ENCODE measurements at regions not wholly inside any gene's neighbourhood (a gene's known extent, or its start where the extent isn't known, plus 50 kb on each side); places are given as distances from the start of the nearest gene placed in this dataset.

DNA sequence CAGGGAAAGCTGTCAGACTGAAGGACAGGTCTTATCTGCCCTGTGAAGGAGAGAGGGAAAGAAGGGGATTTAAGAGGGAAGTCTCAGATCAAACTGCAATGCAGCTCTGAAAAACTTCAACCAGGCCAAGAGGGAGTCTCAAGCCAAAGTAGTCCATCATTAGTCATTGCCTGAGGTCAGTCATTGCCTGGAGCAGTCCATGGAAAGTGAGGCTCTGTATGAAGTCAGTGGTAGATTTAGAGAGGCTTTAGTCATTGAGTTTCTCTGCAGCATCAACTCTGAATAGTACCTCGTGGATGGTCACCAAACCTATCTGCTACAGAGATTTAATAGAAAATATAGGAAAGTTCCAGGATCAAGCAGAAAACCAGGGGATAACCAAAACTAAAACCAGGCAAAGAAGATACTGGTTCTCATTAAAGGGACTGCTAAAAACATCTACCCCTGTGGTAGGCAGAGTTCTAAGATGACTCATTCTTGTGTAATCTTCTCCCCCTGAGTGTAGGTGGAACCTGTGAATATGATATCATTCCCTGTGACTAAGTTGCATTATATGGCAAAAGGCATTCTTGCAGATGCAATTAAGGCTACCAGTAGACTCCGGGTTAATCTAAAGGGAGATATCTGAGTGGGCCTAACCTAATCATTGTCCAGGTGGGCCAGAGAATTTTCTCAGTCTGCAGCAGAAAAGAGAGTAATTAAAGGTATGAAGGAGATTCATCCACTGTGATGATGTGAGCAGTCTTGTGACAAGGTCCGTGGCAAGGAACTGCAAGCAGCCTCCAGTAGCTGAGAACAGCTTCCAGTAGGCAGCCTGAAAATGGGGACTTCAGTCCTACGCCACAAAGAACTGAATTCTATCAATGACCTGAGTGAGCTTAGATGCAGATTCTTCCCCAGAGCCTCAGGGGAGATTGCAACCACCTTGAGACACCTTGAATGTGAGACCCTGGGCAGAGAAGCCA lies 123.1 kb downstream of the GALC start:
- Histone ChIP-seq H3K4me3 (no peak overlapping the region), H3K27me3 (no peaks in the 10 kb centered on the region), H3K9me3 (ENCODE audit: low read depth) (no peaks in the 10 kb centered on the region), H3K36me3 (no peaks in the 10 kb centered on the region), H3K27ac (no peak overlapping the region), H3K4me1 (ENCODE audit: low read depth) (peaks cover 7% of the 10 kb centered on the region)
- TF ChIP-seq, protein P1, sequence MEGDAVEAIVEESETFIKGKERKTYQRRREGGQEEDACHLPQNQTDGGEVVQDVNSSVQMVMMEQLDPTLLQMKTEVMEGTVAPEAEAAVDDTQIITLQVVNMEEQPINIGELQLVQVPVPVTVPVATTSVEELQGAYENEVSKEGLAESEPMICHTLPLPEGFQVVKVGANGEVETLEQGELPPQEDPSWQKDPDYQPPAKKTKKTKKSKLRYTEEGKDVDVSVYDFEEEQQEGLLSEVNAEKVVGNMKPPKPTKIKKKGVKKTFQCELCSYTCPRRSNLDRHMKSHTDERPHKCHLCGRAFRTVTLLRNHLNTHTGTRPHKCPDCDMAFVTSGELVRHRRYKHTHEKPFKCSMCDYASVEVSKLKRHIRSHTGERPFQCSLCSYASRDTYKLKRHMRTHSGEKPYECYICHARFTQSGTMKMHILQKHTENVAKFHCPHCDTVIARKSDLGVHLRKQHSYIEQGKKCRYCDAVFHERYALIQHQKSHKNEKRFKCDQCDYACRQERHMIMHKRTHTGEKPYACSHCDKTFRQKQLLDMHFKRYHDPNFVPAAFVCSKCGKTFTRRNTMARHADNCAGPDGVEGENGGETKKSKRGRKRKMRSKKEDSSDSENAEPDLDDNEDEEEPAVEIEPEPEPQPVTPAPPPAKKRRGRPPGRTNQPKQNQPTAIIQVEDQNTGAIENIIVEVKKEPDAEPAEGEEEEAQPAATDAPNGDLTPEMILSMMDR (IDR thresholded peaks at IDR 0.05; ENCODE audit: low read depth, low read length) = no peak
- DNase-seq (ENCODE audit: low read depth in 1 of 2, low spot score in 1 of 2) = peak in 1 of 2 donors; percentile 34

DNA sequence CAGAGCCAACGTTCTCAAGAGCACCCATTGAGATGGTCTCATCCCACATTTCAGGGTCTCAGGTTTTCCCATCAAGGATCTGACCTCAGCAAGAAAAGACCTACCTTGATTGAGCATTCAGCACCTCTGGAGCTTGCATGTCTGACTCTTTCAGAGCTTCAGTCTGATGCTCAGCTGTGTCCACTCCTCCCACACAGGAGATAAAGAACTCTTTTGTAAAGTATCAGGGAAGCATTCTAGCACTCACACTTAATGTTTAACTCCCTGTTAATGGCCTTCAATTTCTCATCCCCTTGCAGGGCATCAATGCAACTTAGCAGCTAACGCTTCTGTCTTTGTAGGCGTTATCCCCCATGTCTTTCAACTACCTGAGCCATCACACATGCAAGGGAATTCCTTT lies 124.1 kb downstream of the GALC start:
- TF ChIP-seq, protein P1 (IDR thresholded peaks at IDR 0.05; ENCODE audit: low read depth, low read length) = no peak
- no peaks in the 10 kb centered on the region for H3K9me3 ChIP-seq (ENCODE audit: low read depth)
- H3K27me3 ChIP-seq = no peaks in the 10 kb centered on the region
- no peaks in the 10 kb centered on the region for H3K36me3 ChIP-seq
- H3K4me3 ChIP-seq = no peak overlapping the region
- H3K4me1 ChIP-seq (ENCODE audit: low read depth) = peaks cover 3% of the 10 kb centered on the region
- no peak overlapping the region for H3K27ac ChIP-seq
- DNase-seq (ENCODE audit: low read depth in 1 of 2, low spot score in 1 of 2) = no peak

DNA sequence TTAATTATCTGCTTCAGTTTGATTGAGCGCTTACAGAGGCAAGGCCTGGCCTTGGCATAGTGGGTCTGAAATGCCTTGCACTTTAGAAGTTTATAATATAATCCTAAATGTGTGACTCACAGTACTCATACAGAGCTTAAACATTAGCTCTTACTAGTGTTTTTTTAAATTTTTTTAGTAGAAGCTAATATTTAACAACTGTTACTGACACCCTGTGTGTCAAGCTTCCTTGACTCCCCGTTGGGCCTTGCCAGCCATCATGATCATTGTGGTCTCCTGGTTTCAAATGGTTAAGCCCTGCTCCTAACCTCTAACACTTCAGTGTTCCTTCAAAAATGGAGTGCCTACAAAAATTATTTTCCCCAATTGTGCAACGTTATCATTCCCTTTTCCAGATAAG lies 126.9 kb downstream of the GALC start:
- H3K9me3 ChIP-seq (ENCODE audit: low read depth) = no peaks in the 10 kb centered on the region
- TF ChIP-seq, protein P1 (IDR thresholded peaks at IDR 0.05; ENCODE audit: low read depth, low read length) = no peak
- no peak for DNase-seq (ENCODE audit: low read depth in 1 of 2, low spot score in 1 of 2)
- no peak overlapping the region for H3K27ac ChIP-seq
- no peaks in the 10 kb centered on the region for H3K4me1 ChIP-seq (ENCODE audit: low read depth)
- no peak overlapping the region for H3K4me3 ChIP-seq
- H3K27me3 ChIP-seq = no peaks in the 10 kb centered on the region
- no peaks in the 10 kb centered on the region for H3K36me3 ChIP-seq

DNA sequence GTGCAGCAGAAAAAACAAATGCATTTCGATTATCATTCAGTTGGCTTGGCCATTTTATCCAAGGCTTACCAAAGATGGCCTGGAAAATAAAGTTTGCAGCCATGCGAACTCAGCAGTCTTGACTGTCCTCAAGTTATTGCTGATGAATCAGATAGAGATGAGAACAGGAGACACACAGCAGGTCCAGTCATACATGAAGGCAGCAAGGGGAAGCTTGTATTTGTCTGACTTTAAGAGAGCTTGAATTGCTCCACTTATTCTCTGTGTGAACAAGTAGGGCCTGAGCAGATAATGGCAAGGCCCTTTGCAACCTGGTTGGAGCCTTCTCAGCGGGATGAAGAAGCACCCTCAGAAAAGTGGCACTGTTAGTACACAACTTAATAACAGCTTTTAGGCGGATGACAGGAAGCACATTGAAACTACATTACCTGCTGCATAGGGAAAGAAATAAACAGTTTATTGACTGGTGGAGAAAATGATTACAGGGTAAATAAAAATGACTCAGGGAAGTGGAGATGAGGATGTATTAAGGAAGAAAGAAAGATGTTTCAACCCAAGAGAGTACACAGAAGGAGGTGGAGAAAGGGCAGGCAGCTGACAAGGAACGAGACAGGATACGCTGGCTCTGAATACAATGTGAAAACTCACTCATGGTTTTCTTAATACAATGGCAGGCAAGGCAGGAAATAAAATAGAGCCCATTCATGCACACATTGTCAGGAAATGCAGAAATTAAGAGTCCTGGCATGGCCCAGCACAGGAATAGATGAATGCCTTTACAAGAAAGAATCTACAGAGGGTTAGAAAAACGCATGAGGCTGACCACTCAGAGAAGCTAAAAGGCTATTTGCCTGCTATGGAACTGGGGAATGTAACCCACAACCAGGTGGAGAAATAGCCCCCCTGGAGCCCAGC lies 128.4 kb downstream of the GALC start:
- no peaks in the 10 kb centered on the region for H3K4me1 ChIP-seq (ENCODE audit: low read depth)
- H3K27ac ChIP-seq = no peak overlapping the region
- TF ChIP-seq, protein P1 (IDR thresholded peaks at IDR 0.05; ENCODE audit: low read depth, low read length) = no peak
- no peaks in the 10 kb centered on the region for H3K27me3 ChIP-seq
- H3K9me3 ChIP-seq (ENCODE audit: low read depth) = no peaks in the 10 kb centered on the region
- no peak overlapping the region for H3K4me3 ChIP-seq
- no peaks in the 10 kb centered on the region for H3K36me3 ChIP-seq
- DNase-seq (ENCODE audit: low read depth in 1 of 2, low spot score in 1 of 2) = no peak

DNA sequence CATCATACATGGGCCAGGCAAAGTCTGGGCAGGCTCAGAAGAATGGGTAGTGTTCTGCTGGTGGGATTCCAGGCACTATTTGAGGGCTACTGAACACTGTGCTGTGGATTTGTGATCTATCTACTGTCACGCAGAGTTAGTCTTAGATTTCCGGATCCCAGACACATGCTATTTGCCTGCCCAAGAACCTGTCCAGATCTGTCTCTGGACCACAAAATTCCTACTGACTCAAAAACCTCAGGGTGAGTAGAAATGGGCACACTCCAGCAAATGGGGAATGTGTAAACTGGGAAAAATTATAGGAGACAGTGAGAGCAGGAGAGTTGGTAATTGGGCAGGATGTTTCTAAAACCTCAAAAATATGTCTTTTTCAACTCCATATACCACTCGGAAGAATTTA lies 129.9 kb downstream of the GALC start:
- TF ChIP-seq, protein P1 (IDR thresholded peaks at IDR 0.05; ENCODE audit: low read depth, low read length) = no peak
- Histone ChIP-seq H3K36me3 (no peaks in the 10 kb centered on the region), H3K27ac (no peak overlapping the region), H3K9me3 (ENCODE audit: low read depth) (no peaks in the 10 kb centered on the region), H3K4me1 (ENCODE audit: low read depth) (no peaks in the 10 kb centered on the region), H3K27me3 (no peaks in the 10 kb centered on the region), H3K4me3 (no peak overlapping the region)
- no peak for DNase-seq (ENCODE audit: low read depth in 1 of 2, low spot score in 1 of 2)
